Right lobe of liver (tissue), 6 donors: ENCODE measurements at regions not wholly inside any gene's neighbourhood (a gene's known extent, or its start where the extent isn't known, plus 50 kb on each side); places are given as distances from the start of the nearest gene placed in this dataset.
"Not testable (repeated sequence)": the region's sequence is repeated elsewhere in the genome, so short reads cannot be mapped to it uniquely, and the experiment has no call there.

Experiments used
- ATAC-seq, 4 donors: fragments of 200-7000 bp; cut with Tn5 transposase; one replicate each; pipeline ENCODE4 v1.9.1; 2020; ENCODE audit warnings: mild to moderate bottlenecking in 4 of 4, moderate library complexity in 4 of 4
- DNase-seq, 3 donors: peaks; one replicate each; pipeline ENCODE4 v3.0.0-alpha.2; 2020
- H3K27ac ChIP-seq, 3 donors: fragments of 200-600 bp; one replicate each; pipeline ENCODE4 v1.8.0; 2022
- H3K27me3 ChIP-seq, 2 donors: fragments of 200-600 bp; one replicate each; pipeline ENCODE4 v1.8.0; 2022
- H3K36me3 ChIP-seq, 4 donors: fragments of 200-600 bp; sonication (generic) in 1 of 4; one replicate each; pipeline versions ENCODE4 v1.5.1 to v1.8.0; 2017 to 2022; ENCODE audit warnings: control low read depth in 1 of 4
- H3K4me1 ChIP-seq, 4 donors: fragments of 200-600 bp; sonication (generic) in 1 of 4; one replicate each; pipeline versions ENCODE4 v1.5.1 to v1.8.0; 2017 to 2022; ENCODE audit warnings: control low read depth in 1 of 4
- H3K4me3 ChIP-seq, 3 donors: fragments of 200-600 bp; one replicate each; pipeline ENCODE4 v1.8.0; 2022
- H3K9me3 ChIP-seq, 4 donors: fragments of 200-600 bp; sonication (generic) in 1 of 4; one replicate each; pipeline versions ENCODE4 v1.5.1 to v1.8.0; 2017 to 2022; ENCODE audit warnings: control low read depth in 1 of 4
- CTCF ChIP-seq, 4 donors: fragments of 200-600 bp in 3 of 4; fragments of 450-650 bp in 1 of 4; IDR thresholded peaks; one replicate each; pipeline versions ENCODE4 v1.5.1 to v1.8.0; 2016 to 2022; ENCODE audit warnings: antibody characterized with exemption in 4 of 4, mild to moderate bottlenecking in 2 of 4
- POLR2A ChIP-seq: fragments of 450-650 bp; IDR thresholded peaks from one replicate; pipeline ENCODE4 v1.6.1; 2017; ENCODE audit warnings: antibody characterized with exemption, mild to moderate bottlenecking
- WGBS: methylation state at CpG from one replicate; pipeline ENCODE4 v1.1.6; 2018; ENCODE audit warnings: low coverage, low lambda C conversion rate; ENCODE audit not compliant: insufficient coverage; ENCODE audit errors: missing lambda C conversion rate; 5-methylcytosine and 5-hydroxymethylcytosine counted together
- intact Hi-C, 2 donors: fragments of 100-400 bp; cut with DNase I; formaldehyde crosslinking; loops; one replicate each; pipeline versions ENCODE4 v1.11.2 to v1.14.1; 2022
- donor health status: DM: no; HTN: yes; CAD: no.
- donor health status: DM: no; HTN: no; CAD: no.
- donor health status: DM: no; HTN: no; CAD: no.
- donor health status: DM: no; HTN: yes; CAD: no.
- donor health status: DM: no; HTN: yes; CAD: no.

- no peaks in the 10 kb centered on the region for H3K36me3 ChIP-seq
- ATAC-seq (no peak), DNase-seq (peak in 1 of 3 donors; percentile 42)
- no peak overlapping the region for H3K27ac ChIP-seq
- intact Hi-C loops, result no loop called here
- WGBS, result 80% methylated on average over 1 of the region's 34 CpGs
- no peaks in the 10 kb centered on the region for H3K9me3 ChIP-seq
- TF ChIP-seq POLR2A (no peak), CTCF (IDR thresholded peaks at IDR 0.05) (no peak)
- no peaks in the 10 kb centered on the region for H3K27me3 ChIP-seq
- no peak overlapping the region for H3K4me3 ChIP-seq
- no peaks in the 10 kb centered on the region for H3K4me1 ChIP-seq
These were observed 178.4 kb downstream of the TBC1D2B start for GRCh38 chr15:77898811-77899730.

- no peaks in the 10 kb centered on the region for H3K4me1 ChIP-seq
- DNase-seq, result peak in 1 of 3 donors; percentile 45
- no peak overlapping the region for H3K27ac ChIP-seq
- no peaks in the 10 kb centered on the region for H3K36me3 ChIP-seq
- intact Hi-C loops, result no loop called here
- ATAC-seq, result no peak
- no peak overlapping the region for H3K4me3 ChIP-seq
- TF ChIP-seq CTCF (IDR thresholded peaks at IDR 0.05) (no peak), POLR2A (no peak)
- no peaks in the 10 kb centered on the region for H3K27me3 ChIP-seq
- WGBS, result no CpG with 5 or more reads among the region's 12 CpGs
- no peaks in the 10 kb centered on the region for H3K9me3 ChIP-seq
These were observed 179.6 kb downstream of the TBC1D2B start for GRCh38 chr15:77897896-77898406.

GRCh38 chr15:77897113-77897895, 180.2 kb downstream of the TBC1D2B start:
- WGBS, result no CpG with 5 or more reads among the region's 37 CpGs
- H3K27me3 ChIP-seq, H3K4me1 ChIP-seq, H3K36me3 ChIP-seq, intact Hi-C loops, H3K27ac ChIP-seq, H3K9me3 ChIP-seq, ATAC-seq, H3K4me3 ChIP-seq: not testable (repeated sequence)
- peak in 1 of 3 donors; percentile 31 for DNase-seq

- H3K9me3 ChIP-seq, H3K36me3 ChIP-seq, H3K4me3 ChIP-seq, H3K27ac ChIP-seq, ATAC-seq, H3K27me3 ChIP-seq, intact Hi-C loops, H3K4me1 ChIP-seq: not testable (repeated sequence)
- no CpG with 5 or more reads among the region's 32 CpGs for WGBS
- DNase-seq, result peak in 1 of 3 donors; percentile 33
These were observed 181.1 kb downstream of the TBC1D2B start for GRCh38 chr15:77896147-77897112.

- ATAC-seq, result no peak
- H3K27ac ChIP-seq, result no peak overlapping the region
- no peaks in the 10 kb centered on the region for H3K27me3 ChIP-seq
- no peak overlapping the region for H3K4me3 ChIP-seq
- intact Hi-C loops, result no loop called here
- no peak for DNase-seq
- 47% methylated on average over 2 of the region's 3 CpGs for WGBS
- no peaks in the 10 kb centered on the region for H3K9me3 ChIP-seq
- H3K4me1 ChIP-seq, result no peaks in the 10 kb centered on the region
- no peaks in the 10 kb centered on the region for H3K36me3 ChIP-seq
- TF ChIP-seq POLR2A (no peak), CTCF (IDR thresholded peaks at IDR 0.05) (no peak)
These were observed 181.8 kb downstream of the TBC1D2B start for GRCh38 chr15:77895742-77896141.

- H3K27ac ChIP-seq, intact Hi-C loops: not testable (repeated sequence)
- 62% methylated on average over 3 of the region's 4 CpGs for WGBS
These were observed 182.4 kb downstream of the TBC1D2B start for GRCh38 chr15:77895145-77895544.

More at GRCh38 chr15:77895145-77895544, 182.4 kb downstream of the TBC1D2B start:
- not testable (repeated sequence) for ATAC-seq, H3K27me3 ChIP-seq, H3K9me3 ChIP-seq, H3K36me3 ChIP-seq, H3K4me3 ChIP-seq, DNase-seq, H3K4me1 ChIP-seq
